HCT116 (cell line): ENCODE measurements at regions not wholly inside any gene's neighbourhood (a gene's known extent, or its start where the extent isn't known, plus 50 kb on each side); places are given as distances from the start of the nearest gene placed in this dataset.

ENCODE experiments used
- ATAC-seq: fragments of 200-7000 bp; cut with Tn5 transposase; 2 replicates; pipeline ENCODE4 v1.9.1; 2020; ENCODE audit warnings: mild to moderate bottlenecking, moderate library complexity
- BruUV-seq: library from RNA; stranded (reverse); fragments of 400-500 nt; replicated peaks from 2 replicates; lab custom pipeline; 2021; lab: Mats Ljungman, UMichigan
- CTCF ChIA-PET: fragments of 300-600 bp; sonication (Branson Sonifier 250); formaldehyde crosslinking; loops from one replicate; lab custom pipeline; 2021; ENCODE audit warnings: antibody characterized with exemption; lab: Charles Lee
- POLR2A ChIA-PET: fragments of 300-600, 350-600 bp; sonication (Branson Sonifier 250); formaldehyde crosslinking; loops from one replicate; lab custom pipeline; 2021; ENCODE audit warnings: antibody characterized with exemption; lab: Charles Lee
- RAD21 ChIA-PET, 2 experiments: fragments of 300-600 bp; sonication (Branson Sonifier 250); formaldehyde crosslinking; loops; one replicate each; lab custom pipeline; 2023; ENCODE audit warnings: low total read pairs in 2 of 2; ENCODE audit not compliant: uncharacterized antibody in 2 of 2, unreplicated experiment in 2 of 2, low non-redundant PET in 1 of 2; lab: Charles Lee
- DNase-seq: peaks from one replicate; pipeline ENCODE4 v3.0.0-alpha.2; 2010; ENCODE audit warnings: low read depth, low spot score
- H2AFZ ChIP-seq: fragments of 200-600 bp; shearing (Covaris generic), sonication (generic); 2 replicates; pipeline ENCODE4 v1.6.1; 2017; ENCODE audit warnings: low read depth, mixed run types, mixed read lengths, antibody characterized with exemption, low read length; ENCODE audit not compliant: poor library complexity, severe bottlenecking
- H3K27ac ChIP-seq: 2 replicates; pipeline ENCODE4 v1.5.1; 2012; ENCODE audit warnings: low read depth, low read length
- H3K27me3 ChIP-seq: fragments of 200-600 bp; sonication (generic); 2 replicates; pipeline ENCODE4 v1.6.1; 2016; ENCODE audit warnings: mixed run types, low read length, mixed read lengths; ENCODE audit not compliant: insufficient read depth
- H3K36me3 ChIP-seq, 2 experiments: fragments of 200-500 bp in 1 of 2; fragments of 200-600 bp in 1 of 2; sonication (Bioruptor generic) in 1 of 2; sonication (generic) in 1 of 2; 2 replicates each; pipeline versions ENCODE4 v1.5.1 to v1.6.1; 2014 to 2016; ENCODE audit warnings: low read length in 2 of 2, inconsistent platforms in 1 of 2, mixed read lengths in 1 of 2, mixed run types in 1 of 2; ENCODE audit not compliant: insufficient read depth in 2 of 2, control insufficient read depth in 1 of 2
- H3K4me1 ChIP-seq, 2 experiments: fragments of 200-600 bp in 1 of 2; sonication (generic) in 1 of 2; 2 replicates each; pipeline versions ENCODE4 v1.5.1 to v1.6.1; 2012 to 2017; ENCODE audit warnings: low read length in 2 of 2, inconsistent platforms in 1 of 2, mild to moderate bottlenecking in 1 of 2, mixed read lengths in 1 of 2, mixed run types in 1 of 2, moderate library complexity in 1 of 2; ENCODE audit not compliant: insufficient read depth in 2 of 2, control insufficient read depth in 1 of 2
- H3K4me2 ChIP-seq: fragments of 200-600 bp; sonication (generic); 2 replicates; pipeline ENCODE4 v1.6.1; 2017; ENCODE audit warnings: mixed run types, low read length, mixed read lengths
- H3K4me3 ChIP-seq, 2 experiments: fragments of 200-600 bp in 1 of 2; sonication (generic) in 1 of 2; replicated peaks in 1 of 2; 2 replicates each; pipeline ENCODE4 v1.5.1; 2011 to 2016; ENCODE audit warnings: low read length in 2 of 2, control low read depth in 1 of 2, low read depth in 1 of 2, mild to moderate bottlenecking in 1 of 2, mixed read lengths in 1 of 2, mixed run types in 1 of 2
- H3K79me2 ChIP-seq: fragments of 200-600 bp; sonication (generic); 2 replicates; pipeline ENCODE4 v1.6.1; 2017; ENCODE audit warnings: mild to moderate bottlenecking, mixed run types, low read length, moderate library complexity, mixed read lengths; ENCODE audit not compliant: insufficient read depth
- H3K9ac ChIP-seq: fragments of 200-600 bp; sonication (generic); 2 replicates; pipeline ENCODE4 v1.6.1; 2016; ENCODE audit warnings: low read length, mixed read lengths
- H3K9me2 ChIP-seq: fragments of 200-600 bp; sonication (generic), shearing (Covaris generic); 2 replicates; pipeline ENCODE4 v1.6.1; 2017; ENCODE audit warnings: mixed run types, mild to moderate bottlenecking, moderate library complexity; ENCODE audit not compliant: insufficient read depth
- H3K9me3 ChIP-seq, 2 experiments: fragments of 200-500 bp in 1 of 2; fragments of 200-600 bp in 1 of 2; sonication (Bioruptor generic) in 1 of 2; sonication (generic) in 1 of 2; 2 replicates each; pipeline ENCODE4 v1.6.1; 2014 to 2017; ENCODE audit warnings: low read length in 2 of 2, mixed read lengths in 2 of 2, inconsistent platforms in 1 of 2, low read depth in 1 of 2, mild to moderate bottlenecking in 1 of 2, mixed run types in 1 of 2, moderate library complexity in 1 of 2; ENCODE audit not compliant: control insufficient read depth in 1 of 2, insufficient read depth in 1 of 2
- H4K20me1 ChIP-seq: fragments of 200-600 bp; sonication (generic), shearing (Covaris generic); 2 replicates; pipeline ENCODE4 v1.6.1; 2017; ENCODE audit warnings: mixed run types, mild to moderate bottlenecking, moderate library complexity; ENCODE audit not compliant: insufficient read depth
- CBX3 ChIP-seq: IDR thresholded peaks from 2 replicates; pipeline ENCODE4 v1.6.1; 2012; ENCODE audit warnings: low read depth
- CEBPB ChIP-seq: IDR thresholded peaks from 2 replicates; pipeline ENCODE4 v1.6.1; 2012; ENCODE audit warnings: low read depth
- EGR1 ChIP-seq: IDR thresholded peaks from 2 replicates; pipeline ENCODE4 v1.6.1; 2012; ENCODE audit warnings: low read depth
- ELF1 ChIP-seq: IDR thresholded peaks from 2 replicates; pipeline ENCODE4 v1.6.1; 2012; ENCODE audit warnings: low read depth, borderline replicate concordance
- EZH2 ChIP-seq: fragments of 200-600 bp; sonication (generic); IDR thresholded peaks from 2 replicates; pipeline ENCODE4 v1.6.1; 2017; ENCODE audit warnings: antibody characterized with exemption, mixed run types
- FOSL1 ChIP-seq: IDR thresholded peaks from 2 replicates; pipeline ENCODE4 v1.6.1; 2012; ENCODE audit warnings: low read depth
- JUND ChIP-seq: IDR thresholded peaks from 2 replicates; pipeline ENCODE4 v1.6.1; 2012
- RAD21 ChIP-seq: IDR thresholded peaks from 2 replicates; pipeline ENCODE4 v1.6.1; 2012; ENCODE audit warnings: low read depth, mild to moderate bottlenecking
- SIN3A ChIP-seq: IDR thresholded peaks from 2 replicates; pipeline ENCODE4 v1.6.1; 2012; ENCODE audit warnings: low read depth
- SP1 ChIP-seq: IDR thresholded peaks from 2 replicates; pipeline ENCODE4 v1.6.1; 2012; ENCODE audit warnings: low read depth
- TCF7L2 ChIP-seq: IDR thresholded peaks from 2 replicates; pipeline ENCODE4 v1.7.0; 2011; ENCODE audit warnings: borderline replicate concordance, inconsistent platforms; ENCODE audit not compliant: insufficient read depth, insufficient read length; ENCODE audit errors: extremely low read depth
- ZNF274 ChIP-seq: fragments of 200-500 bp; sonication (Bioruptor generic); IDR thresholded peaks from 2 replicates; pipeline ENCODE4 v1.6.1; 2014; ENCODE audit warnings: mild to moderate bottlenecking, low read depth, low read length, inconsistent platforms
- intact Hi-C: fragments of 100-400 bp; cut with micrococcal nuclease; formaldehyde crosslinking; loops from 2 replicates; pipeline ENCODE4 v1.10.0; 2022
- TF ChIP-seq, protein P1 (sequence below): IDR thresholded peaks from 2 replicates; pipeline ENCODE4 v1.6.1; 2012
- TF ChIP-seq, protein P2 (sequence below): IDR thresholded peaks from 2 replicates; pipeline ENCODE4 v1.6.1; 2012
- TF ChIP-seq, protein P3 (sequence below): IDR thresholded peaks from 2 replicates; pipeline ENCODE4 v1.6.1; 2011; ENCODE audit warnings: mild to moderate bottlenecking, low read length, moderate library complexity; ENCODE audit not compliant: insufficient replicate concordance; ENCODE audit errors: extremely low read depth

DNA sequence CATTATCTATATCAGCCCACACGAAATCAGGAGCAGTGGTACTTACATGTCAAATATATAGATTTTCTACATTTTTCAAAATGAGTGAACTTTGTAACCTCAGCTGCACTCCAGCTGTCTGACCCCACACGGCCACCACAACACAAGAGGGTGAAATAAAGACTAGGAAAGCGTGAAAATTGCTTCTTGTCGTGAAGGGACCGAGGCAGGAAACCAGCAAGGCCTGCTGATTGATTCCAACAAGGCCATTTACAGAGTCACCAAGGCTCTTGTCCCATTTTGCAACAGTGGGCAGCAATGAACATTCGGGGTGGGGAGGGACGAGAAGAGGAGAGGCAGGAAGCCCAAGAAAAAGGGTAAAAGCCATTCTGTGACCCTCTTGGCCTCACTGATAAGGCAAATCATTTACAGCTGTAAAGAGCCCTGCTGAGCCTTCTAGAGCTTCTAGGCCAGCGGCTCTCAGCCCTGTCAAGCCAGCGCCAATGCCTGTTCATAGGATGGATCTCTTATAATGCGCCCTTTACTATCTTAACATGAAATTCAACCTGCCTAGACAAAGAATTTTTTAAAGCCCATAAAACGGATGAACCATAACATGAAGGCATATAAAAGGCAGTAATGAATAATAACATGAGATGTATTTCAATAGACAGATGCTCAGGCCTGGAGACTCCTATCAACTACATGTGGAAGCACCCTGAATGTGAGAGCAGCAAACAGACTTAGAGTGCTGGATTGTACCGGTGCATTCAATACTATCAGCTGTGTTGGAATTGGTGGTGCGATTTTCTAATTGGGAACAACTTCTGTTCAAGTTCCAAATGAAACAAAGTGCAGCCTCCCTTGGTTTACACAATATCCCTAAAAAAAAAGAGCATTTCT lies 269.0 kb downstream of the CDCA7 start:
- intact Hi-C loops, result no loop called here
- no TSS peak for BruUV-seq
- Histone ChIP-seq H3K9ac (no peak overlapping the region), H3K27me3 (no peaks in the 10 kb centered on the region), H3K27ac (no peak overlapping the region), H3K9me3 (no peaks in the 10 kb centered on the region), H3K36me3 (no peaks in the 10 kb centered on the region), H3K79me2 (no peaks in the 10 kb centered on the region), H3K4me3 (no peak overlapping the region), H3K4me2 (no peak overlapping the region), H4K20me1 (no peaks in the 10 kb centered on the region), H3K9me2 (no peaks in the 10 kb centered on the region), H2AFZ (no peak overlapping the region), H3K4me1 (no peaks in the 10 kb centered on the region)
- no peak for DNase-seq
- RAD21 ChIA-PET, result no interaction called here
- ATAC-seq, result no peak
- no peak for TF ChIP-seq RAD21
- no peak for TF ChIP-seq SIN3A
- TF ChIP-seq TCF7L2, result no peak
- TF ChIP-seq JUND, result no peak
- TF ChIP-seq, protein P1, sequence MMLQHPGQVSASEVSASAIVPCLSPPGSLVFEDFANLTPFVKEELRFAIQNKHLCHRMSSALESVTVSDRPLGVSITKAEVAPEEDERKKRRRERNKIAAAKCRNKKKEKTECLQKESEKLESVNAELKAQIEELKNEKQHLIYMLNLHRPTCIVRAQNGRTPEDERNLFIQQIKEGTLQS, result no peak
- TF ChIP-seq ZNF274, result no peak
- no peak for TF ChIP-seq CEBPB
- CTCF ChIA-PET, result no interaction called here
- POLR2A ChIA-PET, result no interaction called here

DNA sequence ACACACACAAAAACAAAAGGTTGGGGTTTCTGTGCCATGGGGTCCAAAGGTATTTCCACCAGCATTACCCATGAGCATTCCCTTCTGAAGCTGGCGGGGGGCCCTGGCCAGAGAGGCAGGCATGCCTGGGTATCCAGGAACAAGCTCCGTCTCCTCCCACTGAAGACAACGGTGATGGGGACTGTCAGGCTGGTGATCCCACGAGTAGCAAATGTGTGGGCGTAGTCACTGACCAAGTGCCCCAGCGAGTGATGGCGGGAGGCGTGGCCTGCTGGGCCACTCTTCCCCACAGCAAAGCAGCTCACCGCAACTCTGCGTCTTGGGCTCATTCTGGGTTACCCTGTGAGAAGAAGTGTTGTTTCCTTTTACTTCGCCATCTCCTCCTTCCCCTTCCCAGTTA lies 270.6 kb downstream of the CDCA7 start:
- Histone ChIP-seq H4K20me1 (no peaks in the 10 kb centered on the region), H3K9ac (no peak overlapping the region), H3K79me2 (no peaks in the 10 kb centered on the region), H3K9me3 (no peaks in the 10 kb centered on the region), H3K27ac (no peak overlapping the region), H2AFZ (no peak overlapping the region), H3K4me3 (no peak overlapping the region), H3K4me1 (no peaks in the 10 kb centered on the region), H3K36me3 (no peaks in the 10 kb centered on the region), H3K9me2 (no peaks in the 10 kb centered on the region), H3K27me3 (no peaks in the 10 kb centered on the region), H3K4me2 (no peak overlapping the region)
- intact Hi-C loops, result no loop called here
- no peak for DNase-seq
- ChIA-PET POLR2A (no interaction called here), CTCF (no interaction called here), RAD21 (no interaction called here)
- no peak for ATAC-seq
- BruUV-seq, result no TSS peak
- TF ChIP-seq, protein P2, sequence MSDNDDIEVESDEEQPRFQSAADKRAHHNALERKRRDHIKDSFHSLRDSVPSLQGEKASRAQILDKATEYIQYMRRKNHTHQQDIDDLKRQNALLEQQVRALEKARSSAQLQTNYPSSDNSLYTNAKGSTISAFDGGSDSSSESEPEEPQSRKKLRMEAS, result no peak
- TF ChIP-seq JUND, result no peak
- no peak for TF ChIP-seq CBX3
- TF ChIP-seq FOSL1, result no peak
- TF ChIP-seq SP1, result no peak
- TF ChIP-seq, protein P3, sequence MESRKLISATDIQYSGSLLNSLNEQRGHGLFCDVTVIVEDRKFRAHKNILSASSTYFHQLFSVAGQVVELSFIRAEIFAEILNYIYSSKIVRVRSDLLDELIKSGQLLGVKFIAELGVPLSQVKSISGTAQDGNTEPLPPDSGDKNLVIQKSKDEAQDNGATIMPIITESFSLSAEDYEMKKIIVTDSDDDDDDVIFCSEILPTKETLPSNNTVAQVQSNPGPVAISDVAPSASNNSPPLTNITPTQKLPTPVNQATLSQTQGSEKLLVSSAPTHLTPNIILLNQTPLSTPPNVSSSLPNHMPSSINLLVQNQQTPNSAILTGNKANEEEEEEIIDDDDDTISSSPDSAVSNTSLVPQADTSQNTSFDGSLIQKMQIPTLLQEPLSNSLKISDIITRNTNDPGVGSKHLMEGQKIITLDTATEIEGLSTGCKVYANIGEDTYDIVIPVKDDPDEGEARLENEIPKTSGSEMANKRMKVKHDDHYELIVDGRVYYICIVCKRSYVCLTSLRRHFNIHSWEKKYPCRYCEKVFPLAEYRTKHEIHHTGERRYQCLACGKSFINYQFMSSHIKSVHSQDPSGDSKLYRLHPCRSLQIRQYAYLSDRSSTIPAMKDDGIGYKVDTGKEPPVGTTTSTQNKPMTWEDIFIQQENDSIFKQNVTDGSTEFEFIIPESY, result no peak
- no peak for TF ChIP-seq EZH2
- TF ChIP-seq EGR1, result no peak
- no peak for TF ChIP-seq ELF1
- TF ChIP-seq TCF7L2, result no peak
